NCI-H2227 (cell line): ENCODE measurements at regions not wholly inside any gene's neighbourhood (a gene's known extent, or its start where the extent isn't known, plus 50 kb on each side); places are given as distances from the start of the nearest gene placed in this dataset.
"Not testable (repeated sequence)": the region's sequence is repeated elsewhere in the genome, so short reads cannot be mapped to it uniquely, and the experiment has no call there.

Experiments
- DNase-seq: peaks from one replicate; lab custom pipeline; 2025; ENCODE audit not compliant: unreplicated experiment; lab: John Stamatoyannopoulos, UW

DNA sequence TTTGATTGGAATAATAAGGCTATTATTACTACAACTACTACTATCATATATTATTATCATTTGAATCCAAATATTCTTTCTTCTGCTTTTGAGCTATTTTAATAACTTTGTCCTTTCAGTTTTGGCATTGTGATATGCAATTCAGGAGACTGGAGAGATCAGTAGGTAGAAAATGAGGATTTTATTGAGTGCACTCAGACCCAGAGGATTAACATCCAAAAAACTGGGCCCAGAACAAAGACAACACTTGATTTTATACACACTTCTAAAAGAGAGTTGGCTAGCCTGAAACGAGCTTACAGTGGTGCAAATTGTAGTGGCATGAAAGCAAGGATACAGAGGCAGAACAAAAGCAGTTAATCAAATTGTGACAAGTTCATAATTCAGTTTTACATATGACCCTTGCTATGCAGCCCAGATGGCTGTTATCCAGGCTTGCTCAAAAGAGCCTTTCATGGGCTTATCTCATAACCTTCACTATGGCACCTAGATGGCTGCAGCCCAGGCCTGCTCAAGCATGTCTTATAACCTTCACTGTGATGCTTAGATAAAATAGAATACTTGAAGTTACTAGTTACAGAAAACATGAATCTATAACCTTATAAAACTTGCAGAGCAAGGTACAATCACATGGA lies 796.3 kb upstream of the RAG2 start:
- DNase-seq: peak; percentile 3

DNA sequence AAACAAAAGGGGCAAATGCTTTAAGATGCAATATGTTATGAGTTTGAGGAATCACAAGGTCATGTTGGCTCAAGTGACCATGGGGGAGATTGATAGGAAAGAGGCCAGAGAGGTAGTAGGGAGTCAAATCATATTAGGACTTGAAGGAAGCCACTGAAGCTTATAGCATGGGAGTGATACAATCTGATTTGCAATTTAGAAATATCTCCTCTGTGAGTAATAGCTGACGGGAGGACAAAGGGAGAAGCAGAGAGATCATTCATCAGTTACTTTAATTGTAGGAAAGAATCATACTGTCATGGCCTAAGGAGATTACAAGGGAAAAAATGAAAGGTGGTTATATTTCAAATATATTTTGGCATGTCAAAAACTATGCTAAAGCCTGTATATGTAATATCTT lies 793.6 kb upstream of the RAG2 start:
- no peak for DNase-seq

DNA sequence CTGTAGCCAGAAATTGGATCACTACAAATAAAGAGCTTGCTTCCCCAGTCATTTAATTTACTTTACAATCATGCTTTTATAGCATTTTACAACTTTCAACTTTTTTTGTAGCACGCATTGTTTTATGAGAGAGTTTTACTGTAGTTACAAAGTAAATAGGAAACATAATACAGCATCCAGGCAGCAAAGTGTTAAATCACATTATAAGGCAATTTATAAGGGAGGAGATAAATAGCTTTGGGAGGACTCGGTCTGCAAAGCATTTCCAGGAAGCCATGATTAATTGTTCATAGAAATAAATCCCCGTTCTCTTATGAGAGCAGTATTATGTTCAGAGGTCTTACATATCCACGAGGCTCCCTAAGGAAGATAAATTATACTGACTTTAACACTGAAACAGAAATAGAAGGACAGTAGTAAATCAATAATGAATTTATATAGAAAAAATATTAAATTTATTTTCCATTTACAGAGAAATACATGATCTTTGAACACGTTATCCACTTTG lies 792.6 kb upstream of the RAG2 start:
- DNase-seq: no peak

DNA sequence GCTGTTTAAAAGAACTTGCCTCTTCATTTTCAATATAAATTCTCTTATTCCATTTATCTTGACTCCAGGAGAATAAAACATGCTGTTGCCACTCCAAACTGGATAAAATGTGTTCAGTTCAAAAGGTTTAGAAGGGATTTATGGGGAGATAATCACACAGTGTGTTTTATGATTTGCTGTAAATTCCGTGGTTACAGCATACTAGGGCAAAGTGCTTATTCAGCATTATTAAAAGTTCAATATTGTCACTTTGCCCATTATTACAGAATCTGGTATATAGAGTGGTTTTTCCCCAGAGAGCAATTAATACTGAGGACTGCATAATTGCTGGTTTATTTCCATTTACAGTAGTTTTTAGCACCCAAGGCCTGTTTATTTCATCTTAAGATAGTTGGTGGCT lies 780.9 kb upstream of the RAG2 start:
- DNase-seq: no peak

DNA sequence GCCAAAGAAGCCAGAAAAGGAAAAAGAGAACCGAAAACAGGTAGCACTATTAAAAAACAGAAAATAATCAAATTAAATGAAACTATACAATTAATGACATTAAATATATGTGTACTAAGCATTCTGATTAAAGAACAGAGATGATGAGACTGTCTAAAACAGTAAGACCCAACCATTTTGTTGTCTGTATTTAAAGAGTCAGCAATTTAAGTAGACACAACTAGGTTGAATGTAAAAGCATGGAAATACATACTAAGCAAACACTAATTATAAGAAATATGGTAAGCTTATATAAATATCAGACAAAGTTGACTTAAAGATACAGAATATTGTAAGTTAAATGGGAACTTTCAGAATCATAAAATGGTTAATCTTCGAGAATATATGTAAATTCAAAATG lies 774.6 kb upstream of the RAG2 start:
- no peak for DNase-seq

DNA sequence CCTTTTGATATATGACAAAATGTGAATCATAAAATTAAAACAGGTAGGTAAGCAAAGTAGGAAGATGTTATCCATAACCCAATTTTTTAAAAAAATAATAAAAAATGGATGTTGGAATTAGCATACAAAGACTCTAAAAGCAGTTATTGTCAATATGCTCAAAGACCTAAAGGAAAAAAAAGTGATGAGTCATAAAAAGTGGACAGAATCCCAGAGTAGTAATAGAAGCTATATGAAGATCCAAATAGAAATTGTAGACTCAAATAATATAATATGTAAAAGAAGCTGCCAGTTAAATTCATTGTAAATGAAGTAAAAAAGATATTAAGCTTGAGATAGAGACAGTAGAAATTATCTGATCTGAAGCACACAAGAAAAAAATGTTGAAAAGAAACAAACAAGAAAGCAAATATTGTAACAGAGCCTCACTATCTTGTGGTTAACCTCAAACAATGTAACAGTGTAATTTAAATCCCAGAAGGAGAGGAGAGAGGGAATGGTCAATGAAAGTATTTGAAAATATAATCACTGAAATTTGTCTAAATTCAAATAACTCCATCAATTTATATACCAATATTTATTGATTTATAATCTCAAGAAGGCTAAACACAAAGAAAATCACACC lies 773.4 kb upstream of the RAG2 start:
- DNase-seq: no peak

DNA sequence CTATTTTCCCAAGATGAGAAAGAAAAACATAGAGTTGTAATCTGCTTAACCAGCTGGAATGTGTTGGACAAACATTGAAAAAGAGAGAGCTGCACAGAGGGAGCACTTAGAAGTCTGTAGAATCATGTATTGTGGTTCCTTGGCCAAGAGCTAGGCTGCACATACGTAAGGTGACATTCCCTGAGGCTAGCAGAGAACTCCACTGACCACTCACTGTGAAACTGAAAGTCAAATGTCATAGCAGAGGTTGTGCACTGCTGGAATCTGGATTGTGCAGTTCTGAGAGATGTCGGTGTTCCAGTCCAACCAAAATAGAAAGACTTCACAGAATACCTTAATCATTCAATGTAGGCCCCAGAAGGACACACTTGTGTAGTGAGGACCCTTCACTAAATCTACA lies 772.8 kb upstream of the RAG2 start:
- no peak for DNase-seq

DNA sequence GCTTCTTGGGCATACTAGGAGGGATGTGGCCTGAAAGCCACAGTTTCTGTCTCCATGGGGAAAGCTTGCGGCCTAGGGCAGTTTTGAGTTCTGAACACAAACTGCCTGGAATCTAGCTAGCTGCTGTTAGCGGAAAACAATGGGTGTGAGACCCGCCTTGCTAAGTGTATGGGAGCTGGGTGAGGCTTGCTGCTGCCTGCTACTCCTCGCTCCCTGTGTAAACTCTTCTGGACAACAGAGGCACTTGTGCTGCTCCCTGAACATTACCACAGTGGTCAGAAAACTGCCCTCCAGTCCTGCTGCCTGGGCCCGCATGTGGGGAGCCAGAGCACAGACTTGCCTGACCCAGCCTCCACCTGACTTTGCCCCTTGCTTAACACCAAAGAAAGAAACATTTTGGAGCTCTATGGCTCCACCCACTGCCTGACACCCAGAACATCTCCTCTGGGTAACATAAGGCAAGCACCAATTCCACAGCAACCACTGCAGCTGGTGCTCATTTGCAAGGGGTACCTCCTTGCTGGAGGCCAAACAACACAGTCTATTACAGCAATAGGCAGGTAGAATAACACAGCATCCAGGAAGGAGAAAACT lies 766.3 kb upstream of the RAG2 start:
- DNase-seq: no peak

DNA sequence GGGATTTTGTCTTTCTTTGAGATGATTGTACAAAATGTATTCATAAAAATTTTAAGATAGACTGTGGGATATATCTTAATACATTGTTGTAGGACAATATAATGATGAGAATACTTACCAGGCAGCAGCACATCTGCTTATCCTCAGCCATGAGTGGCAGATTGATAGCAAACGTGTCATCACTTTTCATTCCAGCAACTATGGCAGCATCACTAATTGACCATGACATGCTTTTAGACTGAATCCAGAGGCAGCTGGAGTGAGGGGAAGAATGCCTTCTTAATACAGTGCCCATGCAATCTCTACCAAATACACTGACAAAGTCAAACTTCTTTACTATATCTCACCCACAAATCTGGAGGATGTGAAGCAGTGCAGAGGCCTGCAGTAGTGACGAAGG lies 755.2 kb upstream of the RAG2 start:
- DNase-seq: no peak

DNA sequence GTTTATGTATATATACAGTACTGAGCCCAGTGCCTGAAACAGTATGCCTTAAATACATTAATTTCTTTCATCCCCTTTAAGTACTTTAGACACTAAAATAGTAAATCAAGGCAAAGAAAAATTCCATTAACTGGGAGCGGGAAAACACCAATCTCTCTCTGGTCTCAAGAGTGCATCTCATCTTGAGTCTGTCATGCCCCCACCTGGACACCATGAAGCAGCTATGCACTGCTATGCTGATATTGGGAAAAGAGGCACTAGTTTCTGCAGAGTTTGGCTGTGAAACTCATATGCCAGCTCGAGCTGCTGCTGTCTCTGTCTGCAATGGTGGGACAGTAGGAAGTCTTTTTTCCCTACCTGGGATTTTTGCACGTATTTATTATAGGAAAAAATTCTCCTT lies 754.4 kb upstream of the RAG2 start:
- no peak for DNase-seq

DNA sequence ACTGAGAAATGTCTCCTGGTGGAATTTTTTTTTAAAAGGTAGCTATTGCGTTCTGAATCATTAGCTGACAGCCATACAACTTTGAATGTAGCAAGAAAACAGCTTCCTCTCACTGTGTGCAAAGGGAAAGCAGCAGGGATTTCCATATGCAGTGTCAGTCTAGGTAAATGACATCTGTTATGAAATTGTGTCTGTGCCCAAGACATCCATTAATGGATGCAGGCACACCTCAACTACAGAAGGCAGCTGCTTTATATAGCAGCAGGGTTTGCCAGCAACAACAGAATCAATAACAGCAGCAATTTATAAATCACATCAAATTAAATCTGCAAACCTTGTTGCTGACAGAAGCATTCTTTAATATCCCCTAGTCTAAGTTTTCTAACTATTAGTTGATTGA lies 745.3 kb upstream of the RAG2 start:
- no peak for DNase-seq

DNA sequence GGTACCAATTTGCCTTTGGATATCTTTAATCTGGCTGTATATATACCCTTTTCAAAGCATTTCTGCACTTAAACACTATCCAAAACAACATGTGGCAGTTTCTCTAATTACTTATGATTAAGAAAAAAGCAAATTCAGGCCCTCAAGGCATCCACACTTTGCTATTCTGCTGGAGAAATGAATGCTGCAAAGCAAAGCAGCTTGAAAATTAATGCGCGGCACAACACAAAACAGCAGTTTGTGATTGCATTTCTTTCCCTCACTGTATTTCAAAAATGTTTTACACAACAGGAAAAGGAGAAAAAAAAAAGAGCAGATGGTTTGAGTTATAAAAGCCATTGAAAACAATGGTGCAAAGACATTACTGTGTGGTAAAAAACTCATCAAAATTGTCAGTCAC lies 738.4 kb upstream of the RAG2 start:
- DNase-seq: no peak

DNA sequence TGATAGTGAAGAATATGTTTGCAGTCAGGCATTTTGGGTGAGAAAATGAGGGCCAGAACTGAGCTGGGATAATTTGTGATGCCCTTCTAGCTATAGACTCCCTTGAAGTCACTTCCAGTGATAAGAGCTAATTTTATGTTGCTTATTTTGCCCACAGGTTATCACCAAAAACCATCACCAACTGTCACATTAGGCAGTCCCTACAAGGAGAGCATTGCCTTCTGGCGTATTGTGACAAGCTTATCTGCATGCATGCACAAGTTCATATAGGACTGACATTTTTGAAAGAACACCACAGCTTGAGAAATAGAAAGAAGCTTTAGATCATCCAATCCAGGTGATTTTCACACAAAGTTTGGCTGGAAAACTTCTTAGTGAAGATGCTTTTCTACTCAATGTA lies 735.3 kb upstream of the RAG2 start:
- no peak for DNase-seq

DNA sequence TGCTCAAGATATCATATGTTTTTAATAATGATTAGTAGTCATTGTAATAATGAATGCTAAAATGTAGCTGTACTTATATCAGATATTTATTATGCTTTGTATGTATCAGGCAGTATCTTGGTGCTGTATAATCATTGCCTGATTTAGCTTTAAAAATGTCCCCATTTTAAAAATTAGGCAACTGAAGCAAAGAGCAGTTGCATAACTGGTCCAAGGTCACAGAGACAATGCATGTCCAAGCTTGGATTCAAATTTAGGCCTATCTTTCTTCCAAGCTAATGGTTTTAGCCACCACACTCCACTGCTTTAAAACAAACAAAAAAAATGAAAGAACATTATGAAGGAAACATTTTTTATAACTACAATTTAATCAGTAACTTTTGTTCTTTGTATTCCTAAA lies 725.8 kb upstream of the RAG2 start:
- no peak for DNase-seq

DNA sequence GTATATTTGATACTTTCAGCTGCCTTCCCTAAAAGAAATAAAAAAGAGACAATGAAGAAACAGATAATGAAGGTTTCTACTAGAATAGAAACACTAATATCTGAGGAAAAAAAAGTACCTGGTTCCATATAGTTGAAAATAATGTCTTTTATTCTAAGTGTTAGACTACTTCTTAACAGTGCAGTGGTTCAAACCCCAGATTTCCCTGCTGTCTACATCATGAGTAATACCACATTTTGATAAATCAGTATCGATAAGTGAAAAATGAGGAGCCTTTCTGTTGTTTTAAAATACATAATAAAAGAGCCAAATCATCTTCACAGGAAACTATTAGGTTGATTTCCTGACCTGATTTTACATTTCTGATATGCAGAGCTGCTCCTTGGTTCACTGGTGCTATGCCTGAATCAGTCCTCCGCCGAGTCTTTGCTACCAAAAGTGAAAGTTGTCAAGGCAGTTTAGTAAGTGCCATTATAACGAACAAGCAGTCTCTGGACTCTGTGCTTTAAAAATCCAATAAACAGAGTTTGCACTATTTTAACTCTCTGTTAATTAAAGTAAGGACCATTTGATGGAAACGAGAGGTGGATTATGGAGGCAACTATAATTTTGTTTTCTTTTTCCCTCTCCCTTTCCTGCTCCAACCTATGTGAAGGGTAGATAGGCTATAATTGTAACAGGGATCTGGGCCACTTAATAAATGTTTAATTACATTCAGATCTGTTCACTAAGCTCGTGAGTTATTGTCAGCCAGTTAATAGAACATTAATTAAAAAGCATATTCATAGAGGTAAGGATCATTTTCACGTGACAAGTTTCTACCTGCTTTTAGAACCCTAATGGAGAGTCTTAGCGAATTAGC lies 724.5 kb upstream of the RAG2 start:
- DNase-seq: no peak

DNA sequence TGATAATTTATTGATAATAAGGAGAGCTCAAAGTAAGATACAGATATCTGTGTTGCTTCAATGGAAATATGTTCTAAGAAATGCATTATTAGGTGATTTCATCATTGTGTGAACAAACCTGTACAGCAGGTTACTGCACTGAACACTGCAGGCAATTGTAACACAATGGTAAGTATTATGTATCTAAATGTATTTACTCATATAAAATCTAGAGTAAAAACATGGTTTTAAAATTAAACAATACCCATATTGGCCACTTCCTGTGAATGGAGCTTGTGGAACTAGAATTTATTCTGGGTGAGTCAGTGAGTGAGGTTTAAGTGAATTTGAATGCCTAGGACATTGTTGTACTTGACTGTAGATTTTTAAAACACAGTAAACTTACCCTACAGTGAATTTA lies 722.9 kb upstream of the RAG2 start:
- DNase-seq: no peak

DNA sequence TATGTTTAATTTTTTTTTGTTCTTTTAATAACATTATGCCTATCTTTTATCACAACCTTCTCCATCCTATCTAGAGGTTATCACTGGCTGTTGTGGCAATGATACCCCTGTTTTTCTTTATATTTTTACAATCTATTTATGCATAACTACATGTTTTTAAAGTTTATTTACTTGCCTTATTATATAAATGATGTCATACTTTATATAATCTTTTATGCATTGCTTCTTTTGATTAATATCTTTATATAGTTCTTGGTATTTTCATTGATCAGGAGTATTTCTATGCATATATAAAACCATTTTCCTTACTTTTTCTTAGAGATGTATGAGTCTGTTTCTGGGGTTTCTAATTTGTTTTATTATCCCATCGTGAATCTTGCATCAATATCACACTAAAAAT lies 719.8 kb upstream of the RAG2 start:
- DNase-seq: no peak

DNA sequence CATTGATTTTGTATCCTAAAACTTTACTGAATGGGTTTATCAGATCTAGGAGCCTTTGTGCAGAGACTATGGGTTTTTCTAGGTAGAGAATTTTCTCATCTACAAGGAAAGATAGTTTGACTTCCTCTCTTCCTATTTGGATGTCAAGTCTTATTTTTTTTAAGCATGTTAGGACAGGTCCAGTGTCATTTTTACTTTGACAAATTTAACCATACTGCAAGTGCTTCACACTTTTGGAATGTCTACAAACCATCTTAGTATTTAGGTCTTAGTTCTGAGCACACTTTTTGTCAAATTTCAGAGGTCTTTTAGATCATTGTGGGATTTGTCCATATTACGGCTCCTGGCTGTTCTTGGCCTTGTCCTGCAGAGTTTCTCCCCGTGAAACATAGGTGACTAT lies 715.2 kb upstream of the RAG2 start:
- DNase-seq: no peak

DNA sequence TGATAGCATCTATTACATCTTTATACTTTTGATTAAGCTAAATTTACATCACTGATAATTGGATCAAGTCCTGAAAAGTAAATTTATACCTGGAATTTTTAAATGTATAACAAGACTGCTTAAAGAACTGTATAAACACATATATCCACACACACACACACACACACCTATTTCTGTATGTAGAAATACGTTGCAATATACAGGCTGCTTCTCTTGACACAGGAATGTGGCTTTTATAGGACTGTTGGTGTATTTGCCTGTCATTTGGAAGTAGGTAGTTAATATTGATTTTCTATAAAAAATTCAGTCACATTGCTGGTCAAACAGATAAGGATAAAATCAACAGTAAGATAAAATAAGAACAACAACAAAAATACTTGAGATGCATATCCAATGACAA lies 708.5 kb upstream of the RAG2 start:
- DNase-seq: no peak

DNA sequence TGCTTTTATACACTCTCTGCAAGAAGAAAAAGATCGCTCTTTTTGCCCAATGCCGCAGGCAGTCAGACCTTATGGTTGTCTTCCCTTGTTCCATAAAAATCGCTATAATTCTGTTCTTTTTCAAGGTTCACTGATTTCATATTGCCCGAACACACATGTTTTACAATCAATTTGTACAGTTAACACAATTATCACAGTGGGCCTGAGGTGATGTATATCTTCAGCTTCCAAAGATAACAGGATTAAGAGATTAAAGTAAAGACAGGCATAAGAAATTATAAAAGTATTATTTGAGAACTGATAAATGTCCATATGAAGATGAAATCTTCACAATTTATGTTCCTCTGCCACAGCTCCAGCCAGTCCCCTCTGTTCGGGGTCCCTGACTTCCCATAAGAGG lies 703.4 kb upstream of the RAG2 start:
- not testable (repeated sequence) for DNase-seq

DNA sequence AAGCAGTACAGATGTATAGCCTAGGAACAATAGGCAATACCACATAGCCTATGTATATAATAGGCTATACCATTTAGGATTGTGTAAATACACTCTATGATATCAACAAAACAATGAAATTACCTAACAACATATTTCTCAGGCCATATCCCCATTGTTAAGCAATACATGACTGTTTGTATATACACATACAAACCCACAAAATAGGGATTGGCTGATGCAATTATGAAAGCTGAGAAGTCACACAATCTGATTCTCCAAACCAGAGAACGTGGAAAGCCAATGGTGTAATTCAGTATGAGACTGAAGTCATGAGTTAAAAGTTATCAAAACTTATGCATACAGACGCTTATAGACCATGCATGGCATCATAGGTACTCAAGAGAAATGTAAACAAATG lies 700.1 kb upstream of the RAG2 start:
- no peak for DNase-seq

DNA sequence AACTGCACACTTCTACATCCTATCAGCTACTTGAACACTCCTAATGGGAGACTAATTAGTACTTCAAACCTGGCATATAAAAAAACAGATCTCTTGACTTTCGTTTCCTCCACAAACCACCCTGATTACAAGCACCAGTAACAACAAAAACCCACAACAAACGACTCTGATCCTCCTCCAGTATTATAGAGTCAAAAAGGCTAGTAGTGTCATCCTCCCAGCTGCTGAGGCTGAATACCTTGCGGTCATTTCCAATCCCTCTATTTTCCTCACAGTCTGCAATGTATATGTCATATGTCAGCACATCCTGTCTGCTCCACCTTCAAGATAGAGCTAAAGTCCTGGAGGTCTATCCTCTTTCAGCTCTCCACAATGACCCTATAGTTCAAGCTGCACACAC lies 688.9 kb upstream of the RAG2 start:
- no peak for DNase-seq
